ENCODE measurements at regions not wholly inside any gene's neighbourhood (a gene's known extent, or its start where the extent isn't known, plus 50 kb on each side); places are given as distances from the start of the nearest gene placed in this dataset.
A peak's percentile ranks its signal among the peaks of the same experiment; 100 is the strongest.

GRCh38 chr12:76611533-76611932 is 52.0 kb upstream of the OSBPL8 start:
- DNase-seq (ENCODE audit: low spot score) = no peak

GRCh38 chr12:76614364-76614763 is 54.8 kb upstream of the OSBPL8 start:
- no peak for DNase-seq (ENCODE audit: low spot score)

GRCh38 chr12:76618031-76618430 is 58.5 kb upstream of the OSBPL8 start:
- no peak for DNase-seq (ENCODE audit: low spot score)

GRCh38 chr12:76621582-76622024 is 62.0 kb upstream of the OSBPL8 start:
- peak; percentile 72 for DNase-seq (ENCODE audit: low spot score)

GRCh38 chr12:76622351-76622750 is 62.8 kb upstream of the OSBPL8 start:
- DNase-seq (ENCODE audit: low spot score) = no peak

- no peak for DNase-seq (ENCODE audit: low spot score)
These were observed 63.3 kb upstream of the OSBPL8 start for GRCh38 chr12:76622915-76623314.

GRCh38 chr12:76623931-76624330 is 64.4 kb upstream of the OSBPL8 start:
- DNase-seq (ENCODE audit: low spot score) = no peak

- no peak for DNase-seq (ENCODE audit: low spot score)
These were observed 68.0 kb upstream of the OSBPL8 start for GRCh38 chr12:76627346-76628135.

GRCh38 chr12:76628745-76629144 is 69.2 kb upstream of the OSBPL8 start:
- no peak for DNase-seq (ENCODE audit: low spot score)

- DNase-seq (ENCODE audit: low spot score) = no peak
These were observed 72.2 kb upstream of the OSBPL8 start for GRCh38 chr12:76631741-76632140.

GRCh38 chr12:76633415-76633814 is 73.8 kb upstream of the OSBPL8 start:
- no peak for DNase-seq (ENCODE audit: low spot score)

- DNase-seq (ENCODE audit: low spot score) = no peak
These were observed 74.6 kb upstream of the OSBPL8 start for GRCh38 chr12:76634133-76634532.

GRCh38 chr12:76636121-76636692 is 76.6 kb upstream of the OSBPL8 start:
- DNase-seq (ENCODE audit: low spot score) = no peak

- no peak for DNase-seq (ENCODE audit: low spot score)
These were observed 78.2 kb upstream of the OSBPL8 start for GRCh38 chr12:76637807-76638206.

- no peak for DNase-seq (ENCODE audit: low spot score)
These were observed 80.1 kb upstream of the OSBPL8 start for GRCh38 chr12:76639646-76640045.

- DNase-seq (ENCODE audit: low spot score) = no peak
These were observed 81.5 kb upstream of the OSBPL8 start for GRCh38 chr12:76641073-76641472.

- DNase-seq (ENCODE audit: low spot score) = no peak
These were observed 82.4 kb upstream of the OSBPL8 start for GRCh38 chr12:76641961-76642360.

GRCh38 chr12:76643438-76643837 is 83.9 kb upstream of the OSBPL8 start:
- DNase-seq (ENCODE audit: low spot score) = no peak

- no peak for DNase-seq (ENCODE audit: low spot score)
These were observed 85.4 kb upstream of the OSBPL8 start for GRCh38 chr12:76644950-76645349.

GRCh38 chr12:76645934-76646333 is 86.4 kb upstream of the OSBPL8 start:
- no peak for DNase-seq (ENCODE audit: low spot score)

- no peak for DNase-seq (ENCODE audit: low spot score)
These were observed 86.8 kb upstream of the OSBPL8 start for GRCh38 chr12:76646366-76646765.

- no peak for DNase-seq (ENCODE audit: low spot score)
These were observed 89.5 kb upstream of the OSBPL8 start for GRCh38 chr12:76649099-76649498.

GRCh38 chr12:76652402-76652801 is 92.8 kb upstream of the OSBPL8 start:
- DNase-seq (ENCODE audit: low spot score) = no peak

- DNase-seq (ENCODE audit: low spot score) = no peak
These were observed 93.8 kb upstream of the OSBPL8 start for GRCh38 chr12:76653342-76653741.
